ENCODE measurements at regions not wholly inside any gene's neighbourhood (a gene's known extent, or its start where the extent isn't known, plus 50 kb on each side); places are given as distances from the start of the nearest gene placed in this dataset.

DNA sequence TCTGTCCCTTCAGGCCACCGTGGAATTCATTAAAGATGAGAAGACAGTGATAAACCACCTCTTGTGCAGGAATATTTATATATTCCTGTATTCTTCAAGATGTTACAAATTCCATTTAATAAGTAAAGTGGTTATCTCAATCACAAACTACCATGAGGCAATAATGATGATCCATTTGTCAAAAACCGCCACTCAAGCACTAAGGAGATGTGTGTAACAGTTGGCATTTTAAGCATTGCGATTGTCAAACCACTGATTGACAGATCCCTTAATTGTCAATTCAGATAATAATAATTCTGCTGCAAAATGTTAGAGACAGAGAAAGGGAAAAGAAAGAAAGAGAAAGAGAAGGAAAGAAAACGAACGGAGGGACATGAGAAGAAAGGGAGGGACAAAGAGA is 476.1 kb upstream of the RBFOX1 start:
- TF ChIP-seq EZH2phosphoT487 (IDR thresholded peaks at IDR 0.05; ENCODE audit: low read depth): no peak
- TF ChIP-seq, protein P1, sequence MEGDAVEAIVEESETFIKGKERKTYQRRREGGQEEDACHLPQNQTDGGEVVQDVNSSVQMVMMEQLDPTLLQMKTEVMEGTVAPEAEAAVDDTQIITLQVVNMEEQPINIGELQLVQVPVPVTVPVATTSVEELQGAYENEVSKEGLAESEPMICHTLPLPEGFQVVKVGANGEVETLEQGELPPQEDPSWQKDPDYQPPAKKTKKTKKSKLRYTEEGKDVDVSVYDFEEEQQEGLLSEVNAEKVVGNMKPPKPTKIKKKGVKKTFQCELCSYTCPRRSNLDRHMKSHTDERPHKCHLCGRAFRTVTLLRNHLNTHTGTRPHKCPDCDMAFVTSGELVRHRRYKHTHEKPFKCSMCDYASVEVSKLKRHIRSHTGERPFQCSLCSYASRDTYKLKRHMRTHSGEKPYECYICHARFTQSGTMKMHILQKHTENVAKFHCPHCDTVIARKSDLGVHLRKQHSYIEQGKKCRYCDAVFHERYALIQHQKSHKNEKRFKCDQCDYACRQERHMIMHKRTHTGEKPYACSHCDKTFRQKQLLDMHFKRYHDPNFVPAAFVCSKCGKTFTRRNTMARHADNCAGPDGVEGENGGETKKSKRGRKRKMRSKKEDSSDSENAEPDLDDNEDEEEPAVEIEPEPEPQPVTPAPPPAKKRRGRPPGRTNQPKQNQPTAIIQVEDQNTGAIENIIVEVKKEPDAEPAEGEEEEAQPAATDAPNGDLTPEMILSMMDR (IDR thresholded peaks at IDR 0.05; ENCODE audit: low read depth, low read length): no peak
